Keratinocyte (primary cell): ENCODE measurements at regions not wholly inside any gene's neighbourhood (a gene's known extent, or its start where the extent isn't known, plus 50 kb on each side); places are given as distances from the start of the nearest gene placed in this dataset.

Source experiments
- DNase-seq: peaks from one replicate; pipeline ENCODE4 v3.0.0-alpha.2; 2011; ENCODE audit warnings: low read depth, missing footprints, low spot score
- FAIRE-seq: peaks from 2 replicates; lab custom pipeline; 2011; peaks lifted over from hg19 to GRCh38; lab: Jason Lieb, UNC
- H2AFZ ChIP-seq: 2 replicates; pipeline ENCODE4 v1.6.0; 2012; ENCODE audit warnings: low read length, control low read depth, inconsistent platforms; ENCODE audit not compliant: control insufficient read depth
- H3K27ac ChIP-seq: 2 replicates; pipeline ENCODE4 v1.5.1; 2011; ENCODE audit warnings: low read length; ENCODE audit not compliant: control insufficient read depth, insufficient read depth
- H3K27me3 ChIP-seq: 3 replicates; pipeline ENCODE4 v1.6.0; 2011; ENCODE audit warnings: low read length; ENCODE audit not compliant: control insufficient read depth, insufficient read depth; ENCODE audit errors: extremely low read depth
- H3K36me3 ChIP-seq, 2 experiments: 2 replicates in 1 of 2; 3 replicates in 1 of 2; pipeline ENCODE4 v1.5.1; 2011; ENCODE audit warnings: low read length in 2 of 2, mild to moderate bottlenecking in 1 of 2; ENCODE audit not compliant: control insufficient read depth in 2 of 2, insufficient read depth in 2 of 2; ENCODE audit errors: extremely low read depth in 1 of 2
- H3K4me1 ChIP-seq: 3 replicates; pipeline ENCODE4 v1.5.1; 2011; ENCODE audit warnings: low read length; ENCODE audit not compliant: control insufficient read depth, insufficient read depth; ENCODE audit errors: extremely low read depth
- H3K4me2 ChIP-seq: 3 replicates; pipeline ENCODE4 v1.6.0; 2011; ENCODE audit warnings: low read depth, low read length; ENCODE audit not compliant: control insufficient read depth, insufficient read depth; ENCODE audit errors: extremely low read depth
- H3K4me3 ChIP-seq, 3 experiments: fragments of 200-600 bp in 1 of 3; sonication (generic) in 1 of 3; 2 replicates in 2 of 3; 3 replicates in 1 of 3; pipeline ENCODE4 v1.5.1; 2011 to 2016; ENCODE audit warnings: low read length in 3 of 3, mild to moderate bottlenecking in 3 of 3, control low read depth in 2 of 3, inconsistent platforms in 1 of 3, low read depth in 1 of 3, mixed read lengths in 1 of 3, mixed run types in 1 of 3, moderate library complexity in 1 of 3; ENCODE audit not compliant: control insufficient read depth in 2 of 3, insufficient read depth in 2 of 3; ENCODE audit errors: extremely low read depth in 1 of 3
- H3K79me2 ChIP-seq: 2 replicates; pipeline ENCODE4 v1.6.0; 2012; ENCODE audit warnings: low read length; ENCODE audit not compliant: control insufficient read depth, insufficient read depth
- H3K9ac ChIP-seq: 3 replicates; pipeline ENCODE4 v1.6.0; 2011; ENCODE audit warnings: low read length; ENCODE audit not compliant: control insufficient read depth, insufficient read depth; ENCODE audit errors: extremely low read depth
- H3K9me1 ChIP-seq: 3 replicates; pipeline ENCODE4 v1.6.0; 2011; ENCODE audit warnings: low read length; ENCODE audit not compliant: control insufficient read depth, insufficient read depth; ENCODE audit errors: extremely low read depth
- H3K9me3 ChIP-seq: 2 replicates; pipeline ENCODE4 v1.5.1; 2012; ENCODE audit warnings: low read depth, low read length; ENCODE audit not compliant: control insufficient read depth
- H4K20me1 ChIP-seq: 3 replicates; pipeline ENCODE4 v1.6.0; 2011; ENCODE audit warnings: low read length; ENCODE audit not compliant: control insufficient read depth, insufficient read depth; ENCODE audit errors: extremely low read depth
- CTCF ChIP-seq, 3 experiments: IDR thresholded peaks in 1 of 3; conservative IDR thresholded peaks in 1 of 3; optimal IDR thresholded peaks in 1 of 3; 2 replicates in 2 of 3; 3 replicates in 1 of 3; pipeline versions ENCODE3 to v1.5.1; 2011; ENCODE audit warnings: low read length in 3 of 3, mild to moderate bottlenecking in 3 of 3, moderate library complexity in 2 of 3, control low read depth in 1 of 3, inconsistent platforms in 1 of 3; ENCODE audit not compliant: insufficient read depth in 2 of 3; ENCODE audit errors: extremely low read depth in 1 of 3
- EZH2 ChIP-seq: IDR thresholded peaks from one replicate; pipeline ENCODE4 v1.6.1; 2012; ENCODE audit warnings: inconsistent platforms, mild to moderate bottlenecking, low read length, moderate library complexity
- dilution Hi-C: fragments of 300-500 bp; cut with MboI; formaldehyde crosslinking; loops from one replicate; pipeline ENCODE4 v1.7.0; 2020; ENCODE audit warnings: low sequenced_read_pairs; ENCODE audit not compliant: extremely low pct_ligation_motif_present

GRCh38 chr2:228956701-228957474, 314.2 kb downstream of the PID1 start:
- H3K79me2 ChIP-seq = no peaks in the 10 kb centered on the region
- no peaks in the 10 kb centered on the region for H3K9me1 ChIP-seq
- no peak overlapping the region for H3K27ac ChIP-seq
- no peaks in the 10 kb centered on the region for H3K36me3 ChIP-seq
- no peaks in the 10 kb centered on the region for H3K4me1 ChIP-seq
- no peak overlapping the region for H3K9ac ChIP-seq
- FAIRE-seq (no peak), DNase-seq (no peak)
- no peaks in the 10 kb centered on the region for H3K27me3 ChIP-seq
- H3K4me3 ChIP-seq = no peak overlapping the region
- dilution Hi-C loops = no loop called here
- no peaks in the 10 kb centered on the region for H4K20me1 ChIP-seq
- H3K9me3 ChIP-seq = no peaks in the 10 kb centered on the region
- no peak overlapping the region for H3K4me2 ChIP-seq
- no peak overlapping the region for H2AFZ ChIP-seq
- TF ChIP-seq EZH2 (no peak), CTCF (optimal IDR thresholded peaks at IDR 0.05 in 1 of 3, IDR thresholded peaks at IDR 0.05 in 1 of 3, conservative IDR thresholded peaks at IDR 0.05 in 1 of 3; ENCODE audit: extremely low read depth in 1 of 3, insufficient read depth in 2 of 3, low read length in 3 of 3) (no peak)

- H4K20me1 ChIP-seq = no peaks in the 10 kb centered on the region
- no peaks in the 10 kb centered on the region for H3K9me3 ChIP-seq
- dilution Hi-C loops = no loop called here
- no peak overlapping the region for H2AFZ ChIP-seq
- no peak overlapping the region for H3K27ac ChIP-seq
- TF ChIP-seq EZH2 (no peak), CTCF (optimal IDR thresholded peaks at IDR 0.05 in 1 of 3, IDR thresholded peaks at IDR 0.05 in 1 of 3, conservative IDR thresholded peaks at IDR 0.05 in 1 of 3; ENCODE audit: extremely low read depth in 1 of 3, insufficient read depth in 2 of 3, low read length in 3 of 3) (no peak)
- no peaks in the 10 kb centered on the region for H3K27me3 ChIP-seq
- no peak for DNase-seq
- no peaks in the 10 kb centered on the region for H3K36me3 ChIP-seq
- no peaks in the 10 kb centered on the region for H3K4me1 ChIP-seq
- FAIRE-seq = no peak
- no peak overlapping the region for H3K4me2 ChIP-seq
- no peak overlapping the region for H3K9ac ChIP-seq
- H3K79me2 ChIP-seq = no peaks in the 10 kb centered on the region
- no peaks in the 10 kb centered on the region for H3K9me1 ChIP-seq
- H3K4me3 ChIP-seq = no peak overlapping the region
Measured at GRCh38 chr2:228949831-228950230, 321.3 kb downstream of the PID1 start.
